ENCODE measurements at regions not wholly inside any gene's neighbourhood (a gene's known extent, or its start where the extent isn't known, plus 50 kb on each side); places are given as distances from the start of the nearest gene placed in this dataset.

DNA sequence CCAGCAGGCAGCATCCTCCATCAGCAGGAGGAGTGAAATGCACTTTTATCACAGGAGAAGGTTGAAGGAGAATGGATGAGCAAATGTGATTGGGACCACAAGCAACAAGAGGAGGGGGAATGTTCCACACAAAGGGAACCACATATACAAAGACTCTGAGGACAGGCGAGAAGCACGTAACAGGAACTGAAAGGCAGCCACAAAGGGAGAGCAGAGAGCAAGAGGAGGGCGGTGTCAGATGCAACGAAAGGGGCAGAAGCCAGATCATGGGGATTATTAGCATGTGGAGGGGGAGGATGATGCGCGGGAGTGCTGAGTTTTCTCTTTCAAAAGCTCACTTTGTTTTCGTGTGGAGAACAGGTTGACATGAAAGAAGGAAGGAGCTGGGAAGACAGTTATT lies 241.1 kb downstream of the SPTSSA start:
- TF ChIP-seq, protein P1, sequence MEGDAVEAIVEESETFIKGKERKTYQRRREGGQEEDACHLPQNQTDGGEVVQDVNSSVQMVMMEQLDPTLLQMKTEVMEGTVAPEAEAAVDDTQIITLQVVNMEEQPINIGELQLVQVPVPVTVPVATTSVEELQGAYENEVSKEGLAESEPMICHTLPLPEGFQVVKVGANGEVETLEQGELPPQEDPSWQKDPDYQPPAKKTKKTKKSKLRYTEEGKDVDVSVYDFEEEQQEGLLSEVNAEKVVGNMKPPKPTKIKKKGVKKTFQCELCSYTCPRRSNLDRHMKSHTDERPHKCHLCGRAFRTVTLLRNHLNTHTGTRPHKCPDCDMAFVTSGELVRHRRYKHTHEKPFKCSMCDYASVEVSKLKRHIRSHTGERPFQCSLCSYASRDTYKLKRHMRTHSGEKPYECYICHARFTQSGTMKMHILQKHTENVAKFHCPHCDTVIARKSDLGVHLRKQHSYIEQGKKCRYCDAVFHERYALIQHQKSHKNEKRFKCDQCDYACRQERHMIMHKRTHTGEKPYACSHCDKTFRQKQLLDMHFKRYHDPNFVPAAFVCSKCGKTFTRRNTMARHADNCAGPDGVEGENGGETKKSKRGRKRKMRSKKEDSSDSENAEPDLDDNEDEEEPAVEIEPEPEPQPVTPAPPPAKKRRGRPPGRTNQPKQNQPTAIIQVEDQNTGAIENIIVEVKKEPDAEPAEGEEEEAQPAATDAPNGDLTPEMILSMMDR (IDR thresholded peaks at IDR 0.05; ENCODE audit: extremely low read depth in 1 of 2, insufficient read depth in 1 of 2, low read depth in 1 of 2, low read length in 2 of 2) = no peak
- TF ChIP-seq JUN (IDR thresholded peaks at IDR 0.05; ENCODE audit: borderline replicate concordance, insufficient read depth, insufficient read length, low read depth) = no peak

Measured in endothelial cell of umbilical vein (primary cell).